GM10248 (cell line): ENCODE measurements at regions not wholly inside any gene's neighbourhood (a gene's known extent, or its start where the extent isn't known, plus 50 kb on each side); places are given as distances from the start of the nearest gene placed in this dataset.

Experiments used
- CTCF ChIA-PET: fragments of 300-600 bp; sonication (Branson Sonifier 250); formaldehyde crosslinking; extraction: SDS; loops from one replicate; lab custom pipeline; 2021; ENCODE audit warnings: antibody characterized with exemption; lab: Yijun Ruan, JAX
- POLR2A ChIA-PET: fragments of 350-650 bp; sonication (Branson Sonifier 250); formaldehyde crosslinking; extraction: SDS; loops from one replicate; lab custom pipeline; 2020; ENCODE audit warnings: antibody characterized with exemption; lab: Yijun Ruan, JAX
- DNase-seq: peaks from one replicate; pipeline ENCODE4 v3.0.0; 2012; ENCODE audit errors: extremely low spot score
- CTCF ChIP-seq: IDR thresholded peaks from 2 replicates; pipeline ENCODE4 v1.5.1; 2012; ENCODE audit warnings: mild to moderate bottlenecking, low read depth; ENCODE audit errors: extremely low read depth, missing control alignments, control extremely low read depth

GRCh38 chr12:43078976-43079375 lies 473.0 kb downstream of the ADAMTS20 start:
- no peak for TF ChIP-seq CTCF
- CTCF ChIA-PET, result no interaction called here
- POLR2A ChIA-PET, result no interaction called here
- no peak for DNase-seq

GRCh38 chr12:43072431-43072830 lies 479.6 kb downstream of the ADAMTS20 start:
- no peak for TF ChIP-seq CTCF
- DNase-seq, result no peak
- CTCF ChIA-PET, result interaction anchor here (1.2 kb wide), 1 partner anchor 8 kb away, joined by 3 read pairs; no protein-coding TSS in a partner anchor
- POLR2A ChIA-PET, result no interaction called here

GRCh38 chr12:43069768-43070221 lies 480.2 kb upstream of the PRICKLE1 start:
- no peak for TF ChIP-seq CTCF
- ChIA-PET CTCF (no interaction called here), POLR2A (no interaction called here)
- DNase-seq, result no peak

GRCh38 chr12:43066471-43066870 lies 476.9 kb upstream of the PRICKLE1 start:
- no peak for TF ChIP-seq CTCF
- ChIA-PET CTCF (interaction anchor here (1.1 kb wide), 1 partner anchor 14 kb away, joined by 4 read pairs; no protein-coding TSS in a partner anchor), POLR2A (no interaction called here)
- DNase-seq, result no peak

- TF ChIP-seq CTCF, result no peak
- CTCF ChIA-PET, result no interaction called here
- no peak for DNase-seq
- POLR2A ChIA-PET, result no interaction called here
Measured at GRCh38 chr12:43063650-43064049, 474.1 kb upstream of the PRICKLE1 start.

- TF ChIP-seq CTCF, result no peak
- CTCF ChIA-PET, result no interaction called here
- no peak for DNase-seq
- POLR2A ChIA-PET, result no interaction called here
Measured at GRCh38 chr12:43062201-43062895, 472.8 kb upstream of the PRICKLE1 start.
